Stimulated activated CD8-positive, alpha-beta memory T cell treated with anti-CD3 and anti-CD28 coated beads, Interleukin-4, amount 100 ng/mL, for 24 hours (primary cell): ENCODE measurements at regions not wholly inside any gene's neighbourhood (a gene's known extent, or its start where the extent isn't known, plus 50 kb on each side); places are given as distances from the start of the nearest gene placed in this dataset.
"Not testable (repeated sequence)": the region's sequence is repeated elsewhere in the genome, so short reads cannot be mapped to it uniquely, and the experiment has no call there.

ENCODE experiments used
- DNase-seq: peaks from one replicate; pipeline ENCODE4 v3.0.0-alpha.2; 2020; ENCODE audit warnings: low read depth

GRCh38 chr7:12884856-12885440, 197.5 kb downstream of the ARL4A start:
- DNase-seq: no peak

DNA sequence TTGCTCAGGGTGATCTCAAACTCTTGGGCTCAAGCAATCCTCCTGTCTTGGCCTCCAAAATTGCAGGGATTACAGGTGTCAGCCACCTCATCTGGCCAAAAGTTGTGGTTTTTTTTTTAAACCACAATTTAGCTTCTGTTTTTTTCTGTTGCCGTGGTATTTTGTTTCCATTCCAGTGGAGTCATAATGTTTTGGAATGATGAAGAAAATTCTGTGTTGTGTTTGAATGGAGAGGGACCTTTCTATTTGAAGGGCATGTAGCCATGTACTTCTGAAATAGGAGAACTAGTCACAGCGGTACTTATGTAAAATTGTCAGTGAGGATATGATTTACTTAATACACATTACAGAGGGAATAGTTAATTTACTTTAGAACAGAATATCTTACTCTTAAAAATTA, 201.3 kb downstream of the ARL4A start:
- no peak for DNase-seq

DNA sequence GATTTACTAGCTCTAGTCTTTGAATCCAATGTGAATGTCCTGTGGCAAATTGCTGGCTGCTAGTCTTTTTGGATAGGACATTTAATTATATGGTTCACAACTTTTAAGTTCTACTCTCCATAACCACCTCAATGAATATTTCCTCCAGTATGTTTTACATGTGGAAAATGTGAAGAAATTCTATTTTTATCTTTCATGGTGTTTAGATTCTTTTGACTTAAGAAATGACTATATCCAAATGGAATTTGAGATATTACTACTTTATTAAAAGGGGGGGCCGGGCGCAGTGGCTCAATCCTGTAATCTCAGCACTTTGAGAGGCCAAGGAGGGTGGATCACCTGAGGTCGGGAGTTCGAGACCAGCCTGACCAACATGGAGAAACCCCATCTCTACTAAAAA, 202.0 kb downstream of the ARL4A start:
- no peak for DNase-seq

DNA sequence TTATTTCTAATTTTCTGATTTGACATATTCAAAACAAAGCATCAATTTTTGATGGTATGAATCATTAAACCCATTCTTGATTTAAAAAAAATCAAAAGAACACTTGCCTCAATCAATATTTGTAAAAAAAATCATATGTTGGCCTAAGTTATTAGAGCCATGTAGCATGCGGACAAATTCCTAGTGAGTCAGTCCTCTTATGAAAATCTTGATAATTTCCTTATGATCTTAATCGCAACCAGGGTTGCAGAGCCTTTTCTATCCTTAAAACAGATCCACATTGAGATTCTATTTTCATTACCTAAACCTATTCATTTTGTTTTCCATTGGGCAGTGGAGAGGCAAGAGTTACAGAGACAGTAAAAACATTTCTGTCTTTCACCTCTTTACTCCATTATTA, 203.2 kb downstream of the ARL4A start:
- DNase-seq: no peak

DNA sequence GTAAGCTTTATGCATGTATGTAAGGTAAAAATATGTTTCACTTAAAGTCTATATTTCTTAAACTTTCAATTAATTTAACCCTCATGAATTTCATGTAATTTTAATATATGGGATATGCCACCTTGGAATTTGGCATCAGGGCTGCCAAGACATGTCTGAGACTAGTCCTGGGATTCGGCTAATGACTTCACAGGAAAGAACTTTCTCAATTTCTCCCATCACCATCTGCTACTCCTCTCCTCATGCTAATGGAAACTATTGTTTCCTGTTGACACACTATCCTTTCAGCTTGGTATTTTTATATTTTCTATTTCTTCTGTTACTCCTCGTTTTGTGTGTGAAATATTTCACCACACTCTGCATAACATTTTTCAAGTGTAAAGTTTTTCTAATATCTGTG, 205.9 kb downstream of the ARL4A start:
- DNase-seq: no peak

DNA sequence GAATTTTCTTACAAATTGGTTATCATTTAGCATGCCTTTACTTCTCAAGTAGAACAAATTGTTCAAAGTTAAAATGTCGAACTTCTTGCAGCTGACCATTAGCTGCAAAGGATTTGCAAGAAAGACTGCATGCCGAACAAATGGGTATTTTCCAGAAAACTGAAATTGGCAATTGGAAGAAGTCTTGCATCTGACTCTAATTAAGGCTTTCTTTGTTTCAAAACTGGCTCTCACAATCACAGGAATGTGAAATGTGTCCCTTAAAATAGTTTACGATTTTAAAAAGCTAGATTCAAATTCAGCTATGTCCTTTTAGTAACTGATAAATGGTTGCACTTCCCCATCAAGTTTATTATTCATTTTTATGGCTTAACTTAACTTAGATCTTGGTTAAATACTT, 207.9 kb downstream of the ARL4A start:
- DNase-seq: no peak

DNA sequence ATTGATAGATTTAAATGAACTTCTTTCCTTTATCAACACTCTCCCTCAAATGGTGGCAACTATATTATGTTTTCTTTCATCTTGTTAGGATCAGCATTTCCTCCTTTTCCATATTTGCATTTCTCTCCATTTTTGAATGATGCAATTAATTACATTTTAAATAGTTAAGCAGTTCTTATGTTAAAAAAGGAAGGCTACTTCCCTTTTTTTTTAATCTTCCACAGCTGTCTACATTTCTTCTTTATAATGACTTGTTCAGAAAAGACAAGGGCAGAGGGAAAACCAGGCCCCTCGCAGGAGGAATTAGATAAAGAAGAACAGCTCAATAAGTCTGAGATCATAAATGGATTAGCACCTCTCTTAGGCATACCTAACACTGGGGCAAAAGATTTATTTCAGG, 208.9 kb downstream of the ARL4A start:
- DNase-seq: no peak

- no peak for DNase-seq
Measured at GRCh38 chr7:12898004-12898403, 210.6 kb downstream of the ARL4A start.

DNA sequence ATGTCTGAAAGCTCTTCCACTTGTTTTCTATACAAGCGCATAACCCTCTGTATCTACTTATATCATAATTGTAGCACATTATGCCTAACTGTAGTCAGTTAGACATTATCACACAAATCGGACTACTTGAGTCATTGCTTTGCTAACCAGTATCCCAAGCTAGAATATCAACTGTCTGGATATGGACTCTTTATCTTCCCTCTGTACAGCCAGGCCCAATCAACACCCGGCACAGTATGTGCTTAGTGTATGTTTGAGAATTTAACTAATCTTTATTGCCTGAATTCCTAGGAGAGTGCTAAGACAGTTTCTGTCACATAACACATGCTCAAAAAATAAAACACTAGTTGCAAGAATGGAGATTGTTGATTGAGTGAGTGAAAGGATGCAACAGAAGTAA, 211.2 kb downstream of the ARL4A start:
- no peak for DNase-seq

DNA sequence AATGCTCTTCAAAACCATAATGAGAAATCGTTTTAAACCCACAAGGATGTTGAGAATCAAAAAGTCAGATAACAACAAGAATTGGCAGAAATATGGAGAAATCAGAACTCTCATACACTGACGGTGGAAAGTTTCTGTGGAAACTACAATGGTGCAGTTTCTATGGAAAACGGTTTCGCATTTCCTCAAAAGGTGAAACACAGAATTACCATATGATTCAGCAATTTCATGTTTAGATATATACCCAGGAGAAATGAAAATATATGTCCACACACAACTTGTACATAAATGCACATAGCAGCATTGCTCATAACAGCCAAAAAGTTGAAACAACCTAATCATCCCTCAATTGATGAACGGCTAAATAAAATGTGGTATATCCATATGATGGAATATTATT, 218.2 kb downstream of the ARL4A start:
- no peak for DNase-seq

- DNase-seq: no peak
Measured at GRCh38 chr7:12907774-12908173, 220.3 kb downstream of the ARL4A start.

DNA sequence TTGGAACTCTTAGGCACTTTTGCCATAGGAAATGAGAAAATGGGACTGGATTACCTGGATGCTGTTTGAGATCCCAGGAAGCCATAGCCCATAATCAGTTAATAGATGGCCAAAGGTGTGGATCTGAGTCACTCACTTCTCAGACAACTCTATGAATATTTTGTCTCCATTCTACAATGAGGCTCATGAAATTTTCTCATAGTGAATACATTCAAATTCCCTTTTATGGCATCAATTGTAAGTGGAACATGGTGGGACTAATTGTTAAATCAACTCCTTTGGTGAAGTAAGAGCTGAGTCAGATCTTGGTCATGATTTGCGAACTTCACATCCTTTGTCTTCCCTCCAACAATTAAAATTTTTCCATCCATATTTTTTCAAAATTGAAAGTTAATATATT, 222.1 kb downstream of the ARL4A start:
- no peak for DNase-seq

- DNase-seq: no peak
Measured at GRCh38 chr7:12911053-12911452, 223.6 kb downstream of the ARL4A start.

- no peak for DNase-seq
Measured at GRCh38 chr7:12913002-12913401, 225.6 kb downstream of the ARL4A start.

GRCh38 chr7:12917801-12918200, 230.4 kb downstream of the ARL4A start:
- DNase-seq: no peak

- no peak for DNase-seq
Measured at GRCh38 chr7:12921751-12922345, 234.4 kb downstream of the ARL4A start.

GRCh38 chr7:12923971-12924370, 236.5 kb downstream of the ARL4A start:
- no peak for DNase-seq

DNA sequence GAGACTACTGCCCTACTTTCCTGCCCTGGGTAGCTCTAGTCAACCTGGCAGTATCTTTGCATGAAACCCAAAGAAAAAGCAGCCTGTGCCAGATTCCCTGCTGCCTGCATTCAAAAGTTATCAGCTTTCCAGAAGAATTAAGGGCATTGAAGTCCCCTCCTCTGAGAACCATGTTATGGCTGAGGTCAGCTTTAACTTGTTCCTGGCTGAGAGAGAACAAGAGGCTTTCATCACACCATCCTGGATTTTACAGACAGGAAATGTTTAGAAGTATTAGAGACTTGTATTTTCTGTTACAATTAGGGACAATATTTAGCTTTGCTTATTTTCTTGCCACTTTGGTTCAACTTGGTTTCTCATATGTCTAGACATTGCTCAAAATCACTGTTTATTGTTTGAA, 238.8 kb downstream of the ARL4A start:
- no peak for DNase-seq

DNA sequence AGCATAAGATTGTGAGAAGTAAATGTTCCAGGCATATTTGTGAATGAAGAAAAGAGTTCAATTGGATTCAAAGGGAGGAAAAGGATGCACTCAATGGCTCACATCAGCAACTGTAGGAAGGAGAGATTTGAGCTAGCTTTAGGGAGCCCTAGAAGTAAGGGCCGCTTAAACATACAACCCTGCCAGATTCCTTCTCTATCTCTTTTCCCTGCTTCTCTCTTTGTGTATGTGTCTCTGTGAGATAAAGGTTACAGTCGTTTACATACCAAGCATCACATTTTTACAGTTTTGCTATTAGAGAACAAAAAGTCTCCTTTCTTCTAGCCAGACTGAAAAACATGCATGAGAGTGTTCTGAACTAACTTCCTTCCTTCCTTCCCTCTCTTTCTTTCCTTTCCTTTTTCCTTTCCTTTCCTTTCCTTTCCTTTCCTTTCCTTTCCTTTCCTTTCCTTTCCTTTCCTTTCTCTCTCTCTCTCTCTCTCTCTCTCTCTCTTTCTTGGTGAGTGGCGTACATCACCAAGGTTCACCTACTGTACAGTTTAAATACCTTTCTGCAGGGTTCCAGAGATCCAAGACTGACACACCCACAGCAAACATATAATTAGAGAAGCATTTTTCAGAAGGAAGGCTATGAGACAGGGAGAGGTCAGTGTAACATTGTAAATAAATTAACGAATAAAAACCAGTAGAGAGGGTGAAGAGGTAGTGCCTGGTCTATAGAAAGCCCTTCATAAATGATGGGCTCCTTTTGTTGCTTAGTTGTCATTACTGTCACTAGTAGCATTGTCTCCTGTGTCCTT, 240.4 kb downstream of the ARL4A start:
- no peak for DNase-seq

GRCh38 chr7:12929476-12930140, 242.2 kb downstream of the ARL4A start:
- no peak for DNase-seq

GRCh38 chr7:12930534-12930933, 243.1 kb downstream of the ARL4A start:
- no peak for DNase-seq

- DNase-seq: not testable (repeated sequence)
Measured at GRCh38 chr7:12931465-12931864, 244.0 kb downstream of the ARL4A start.

GRCh38 chr7:12939694-12940093, 252.3 kb downstream of the ARL4A start:
- no peak for DNase-seq
